ENCODE measurements at regions not wholly inside any gene's neighbourhood (a gene's known extent, or its start where the extent isn't known, plus 50 kb on each side); places are given as distances from the start of the nearest gene placed in this dataset.

DNA sequence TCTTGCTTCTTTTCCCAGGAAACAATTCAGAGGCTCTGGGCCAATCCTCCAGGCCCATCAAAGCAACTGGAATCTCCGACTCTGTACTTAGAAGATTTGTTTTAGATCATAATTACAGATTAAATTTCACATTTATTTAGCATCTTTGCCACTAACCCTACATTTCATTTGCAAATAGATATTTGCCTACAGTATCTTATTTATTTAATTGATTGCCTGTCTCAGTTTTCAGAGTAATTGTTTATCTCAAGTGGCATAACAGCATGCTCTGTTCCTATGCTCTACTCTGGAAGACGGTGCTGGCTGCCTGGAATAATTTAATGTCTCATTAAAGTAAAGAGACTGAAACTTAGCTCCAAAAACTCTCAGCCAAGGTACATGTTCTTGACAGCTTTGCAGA lies 213.4 kb downstream of the HNMT start:
- no peak overlapping the region for H3K4me2 ChIP-seq (ENCODE audit: insufficient read depth, low read length)
- no peaks in the 10 kb centered on the region for H3K4me1 ChIP-seq (ENCODE audit: control insufficient read depth, extremely low read depth, insufficient read depth, low read length)
- H3K27ac ChIP-seq (ENCODE audit: insufficient read depth, low read depth, low read length), result no peak overlapping the region
- TF ChIP-seq, protein P1, sequence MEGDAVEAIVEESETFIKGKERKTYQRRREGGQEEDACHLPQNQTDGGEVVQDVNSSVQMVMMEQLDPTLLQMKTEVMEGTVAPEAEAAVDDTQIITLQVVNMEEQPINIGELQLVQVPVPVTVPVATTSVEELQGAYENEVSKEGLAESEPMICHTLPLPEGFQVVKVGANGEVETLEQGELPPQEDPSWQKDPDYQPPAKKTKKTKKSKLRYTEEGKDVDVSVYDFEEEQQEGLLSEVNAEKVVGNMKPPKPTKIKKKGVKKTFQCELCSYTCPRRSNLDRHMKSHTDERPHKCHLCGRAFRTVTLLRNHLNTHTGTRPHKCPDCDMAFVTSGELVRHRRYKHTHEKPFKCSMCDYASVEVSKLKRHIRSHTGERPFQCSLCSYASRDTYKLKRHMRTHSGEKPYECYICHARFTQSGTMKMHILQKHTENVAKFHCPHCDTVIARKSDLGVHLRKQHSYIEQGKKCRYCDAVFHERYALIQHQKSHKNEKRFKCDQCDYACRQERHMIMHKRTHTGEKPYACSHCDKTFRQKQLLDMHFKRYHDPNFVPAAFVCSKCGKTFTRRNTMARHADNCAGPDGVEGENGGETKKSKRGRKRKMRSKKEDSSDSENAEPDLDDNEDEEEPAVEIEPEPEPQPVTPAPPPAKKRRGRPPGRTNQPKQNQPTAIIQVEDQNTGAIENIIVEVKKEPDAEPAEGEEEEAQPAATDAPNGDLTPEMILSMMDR (IDR thresholded peaks at IDR 0.05; ENCODE audit: extremely low read depth in 1 of 2, insufficient read depth in 1 of 2, low read depth in 1 of 2, low read length in 2 of 2), result no peak
- TF ChIP-seq, protein P2, sequence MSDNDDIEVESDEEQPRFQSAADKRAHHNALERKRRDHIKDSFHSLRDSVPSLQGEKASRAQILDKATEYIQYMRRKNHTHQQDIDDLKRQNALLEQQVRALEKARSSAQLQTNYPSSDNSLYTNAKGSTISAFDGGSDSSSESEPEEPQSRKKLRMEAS (IDR thresholded peaks at IDR 0.05; ENCODE audit: insufficient read depth, insufficient read length), result no peak
- no peak for TF ChIP-seq POLR2AphosphoS5 (IDR thresholded peaks at IDR 0.05; ENCODE audit: insufficient read depth, low read depth, low read length)
- TF ChIP-seq MYC (IDR thresholded peaks at IDR 0.05; ENCODE audit: low read depth, low read length), result no peak
- no peak for TF ChIP-seq GATA2 (IDR thresholded peaks at IDR 0.05; ENCODE audit: insufficient read depth, insufficient read length, low read depth, low read length)
- no peak for TF ChIP-seq POLR2A (IDR thresholded peaks at IDR 0.05; ENCODE audit: low read depth, low read length)
- TF ChIP-seq JUN (IDR thresholded peaks at IDR 0.05; ENCODE audit: borderline replicate concordance, insufficient read depth, insufficient read length, low read depth), result no peak
- TF ChIP-seq EZH2 (IDR thresholded peaks at IDR 0.05; ENCODE audit: borderline replicate concordance, low read depth, low read length, severe bottlenecking), result no peak
- TF ChIP-seq FOS (IDR thresholded peaks at IDR 0.05; ENCODE audit: borderline replicate concordance, insufficient read depth, low read length), result no peak
- intact Hi-C loops (cut with micrococcal nuclease), result no loop called here
- no peaks in the 10 kb centered on the region for H4K20me1 ChIP-seq (replicated peaks; ENCODE audit: control insufficient read depth, extremely low read depth, insufficient read depth, low read length)
- no peaks in the 10 kb centered on the region for H3K9me1 ChIP-seq (replicated peaks; ENCODE audit: control insufficient read depth, extremely low read depth, insufficient read depth, low read length)
- DNase-seq (ENCODE audit: low read depth, low spot score), result no peak
- dilution Hi-C loops (cut with MboI; ENCODE audit: extremely low pct_ligation_motif_present, low sequenced_read_pairs), result no loop called here
- no peaks in the 10 kb centered on the region for H3K79me2 ChIP-seq (ENCODE audit: control insufficient read depth, insufficient read depth, low read length)
- H2AFZ ChIP-seq (ENCODE audit: low read depth, low read length), result no peak overlapping the region
- no peaks in the 10 kb centered on the region for H3K36me3 ChIP-seq (ENCODE audit: control insufficient read depth in 2 of 2, extremely low read depth in 1 of 2, insufficient read depth in 2 of 2, low read length in 2 of 2)
- no peak overlapping the region for H3K9ac ChIP-seq (replicated peaks; ENCODE audit: extremely low read depth, insufficient read depth, low read length)
- no peak for FAIRE-seq
- no peaks in the 10 kb centered on the region for H3K27me3 ChIP-seq (ENCODE audit: control insufficient read depth in 2 of 2, insufficient read depth in 2 of 2, low read length in 2 of 2)
- ChIA-PET POLR2A (no interaction called here), CTCF (no interaction called here)
- no peaks in the 10 kb centered on the region for H3K9me3 ChIP-seq (replicated peaks; ENCODE audit: control insufficient read depth, insufficient read depth, low read length)
- no TSS peak for BruUV-seq (replicated peaks)
- H3K4me3 ChIP-seq (replicated peaks in 1 of 3; ENCODE audit: insufficient read depth in 1 of 3, low read depth in 1 of 3, low read length in 3 of 3), result no peak overlapping the region

Data from endothelial cell of umbilical vein (primary cell).